Hepatocyte (in vitro differentiated cells): ENCODE measurements at regions not wholly inside any gene's neighbourhood (a gene's known extent, or its start where the extent isn't known, plus 50 kb on each side); places are given as distances from the start of the nearest gene placed in this dataset.

Experiments
- EZH2 ChIP-seq: fragments of 200-600 bp; sonication (generic); IDR thresholded peaks from 2 replicates; pipeline ENCODE4 v1.6.1; 2016; ENCODE audit warnings: antibody characterized with exemption, mild to moderate bottlenecking, borderline replicate concordance
- TF ChIP-seq, protein P1 (sequence below): fragments of 200-600 bp; sonication (generic); IDR thresholded peaks from 2 replicates; pipeline ENCODE4 v1.5.1; 2016; ENCODE audit warnings: antibody characterized with exemption, mild to moderate bottlenecking; ENCODE audit not compliant: poor library complexity

DNA sequence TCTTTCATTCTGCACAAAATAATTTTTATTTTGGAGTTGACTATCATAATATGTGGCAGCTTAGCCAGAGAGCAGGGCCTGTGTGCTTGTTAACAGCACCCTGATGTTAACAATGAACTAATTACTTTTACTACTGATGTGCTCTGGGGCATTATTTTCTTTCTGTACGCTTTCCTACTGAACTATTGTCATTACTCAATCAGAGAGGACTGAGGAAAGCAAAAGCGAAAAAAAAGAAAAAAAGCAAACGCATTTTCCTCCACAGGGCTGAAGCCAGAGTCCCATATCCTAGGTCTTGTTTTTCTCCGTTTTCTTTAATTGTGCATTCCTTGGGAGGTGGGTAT is 221.2 kb downstream of the TTLL7 start:
- TF ChIP-seq, protein P1, sequence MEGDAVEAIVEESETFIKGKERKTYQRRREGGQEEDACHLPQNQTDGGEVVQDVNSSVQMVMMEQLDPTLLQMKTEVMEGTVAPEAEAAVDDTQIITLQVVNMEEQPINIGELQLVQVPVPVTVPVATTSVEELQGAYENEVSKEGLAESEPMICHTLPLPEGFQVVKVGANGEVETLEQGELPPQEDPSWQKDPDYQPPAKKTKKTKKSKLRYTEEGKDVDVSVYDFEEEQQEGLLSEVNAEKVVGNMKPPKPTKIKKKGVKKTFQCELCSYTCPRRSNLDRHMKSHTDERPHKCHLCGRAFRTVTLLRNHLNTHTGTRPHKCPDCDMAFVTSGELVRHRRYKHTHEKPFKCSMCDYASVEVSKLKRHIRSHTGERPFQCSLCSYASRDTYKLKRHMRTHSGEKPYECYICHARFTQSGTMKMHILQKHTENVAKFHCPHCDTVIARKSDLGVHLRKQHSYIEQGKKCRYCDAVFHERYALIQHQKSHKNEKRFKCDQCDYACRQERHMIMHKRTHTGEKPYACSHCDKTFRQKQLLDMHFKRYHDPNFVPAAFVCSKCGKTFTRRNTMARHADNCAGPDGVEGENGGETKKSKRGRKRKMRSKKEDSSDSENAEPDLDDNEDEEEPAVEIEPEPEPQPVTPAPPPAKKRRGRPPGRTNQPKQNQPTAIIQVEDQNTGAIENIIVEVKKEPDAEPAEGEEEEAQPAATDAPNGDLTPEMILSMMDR, result no peak
- TF ChIP-seq EZH2, result no peak
